H1 (cell line): ENCODE measurements at regions not wholly inside any gene's neighbourhood (a gene's known extent, or its start where the extent isn't known, plus 50 kb on each side); places are given as distances from the start of the nearest gene placed in this dataset.

ENCODE experiments used
- CEBPB ChIP-seq: IDR thresholded peaks from 2 replicates; pipeline ENCODE4 v1.6.1; 2012; ENCODE audit warnings: low read depth, low read length
- CHD1 ChIP-seq: IDR thresholded peaks from 2 replicates; pipeline ENCODE4 v1.6.1; 2012; ENCODE audit warnings: low read depth, low read length, improper control_type of control experiment
- CTCF ChIP-seq, 3 experiments: IDR thresholded peaks; 1 replicate in 2 of 3; 2 replicates in 1 of 3; pipeline versions ENCODE4 v1.5.1 to v1.6.1; 2011; ENCODE audit warnings: low read length in 3 of 3, mild to moderate bottlenecking in 3 of 3, inconsistent platforms in 2 of 3, low read depth in 1 of 3, moderate library complexity in 1 of 3; ENCODE audit not compliant: insufficient read depth in 1 of 3; ENCODE audit errors: control extremely low read depth in 1 of 3
- KDM1A ChIP-seq: fragments of 200-600, 300-600 bp; sonication (generic); IDR thresholded peaks from 2 replicates; pipeline ENCODE4 v1.7.1; 2016; ENCODE audit warnings: mild to moderate bottlenecking, low read length, borderline replicate concordance
- POLR2A ChIP-seq, 2 experiments: IDR thresholded peaks; 1 replicate in 1 of 2; 2 replicates in 1 of 2; pipeline ENCODE4 v1.6.1; 2011; ENCODE audit warnings: low read depth in 2 of 2, low read length in 2 of 2, mild to moderate bottlenecking in 2 of 2; ENCODE audit errors: control extremely low read depth in 1 of 2
- RFX5 ChIP-seq: IDR thresholded peaks from 2 replicates; pipeline ENCODE4 v1.6.1; 2011; ENCODE audit warnings: low read depth, low read length, improper control_type of control experiment, borderline replicate concordance
- RXRA ChIP-seq: IDR thresholded peaks from 2 replicates; pipeline ENCODE4 v1.6.1; 2011; ENCODE audit warnings: low read depth, mild to moderate bottlenecking, low read length, moderate library complexity; ENCODE audit not compliant: insufficient read depth
- TF ChIP-seq, protein P1 (sequence below): IDR thresholded peaks from 2 replicates; pipeline ENCODE4 v1.6.1; 2011; ENCODE audit warnings: low read length, improper control_type of control experiment

DNA sequence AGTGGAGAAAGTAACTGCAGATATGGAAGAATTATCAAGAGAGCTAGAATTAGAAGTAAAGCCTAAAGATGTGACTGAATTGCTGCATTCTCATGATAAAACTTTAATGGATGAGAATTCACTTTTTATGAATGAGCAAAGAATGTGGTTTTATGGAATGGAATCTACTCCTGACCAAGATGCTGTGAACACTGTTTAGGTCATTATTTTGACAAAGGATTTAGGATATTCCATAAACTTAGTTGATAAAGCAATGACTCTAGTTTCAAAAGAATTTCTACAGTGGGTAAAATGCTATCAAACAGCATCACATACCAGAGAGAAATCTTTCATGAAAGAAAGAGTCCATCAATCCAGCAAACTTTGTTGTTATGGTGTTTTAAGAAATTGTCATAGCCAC, 1317.7 kb upstream of the ACVR2A start:
- TF ChIP-seq RFX5 (no peak), CTCF (IDR thresholded peaks at IDR 0.05; ENCODE audit: control extremely low read depth in 1 of 3, insufficient read depth in 1 of 3, low read depth in 1 of 3, low read length in 3 of 3) (no peak), KDM1A (no peak), CHD1 (no peak), RXRA (no peak), POLR2A (IDR thresholded peaks at IDR 0.05; ENCODE audit: control extremely low read depth in 1 of 2, low read depth in 2 of 2, low read length in 2 of 2) (no peak), CEBPB (no peak)
- TF ChIP-seq, protein P1, sequence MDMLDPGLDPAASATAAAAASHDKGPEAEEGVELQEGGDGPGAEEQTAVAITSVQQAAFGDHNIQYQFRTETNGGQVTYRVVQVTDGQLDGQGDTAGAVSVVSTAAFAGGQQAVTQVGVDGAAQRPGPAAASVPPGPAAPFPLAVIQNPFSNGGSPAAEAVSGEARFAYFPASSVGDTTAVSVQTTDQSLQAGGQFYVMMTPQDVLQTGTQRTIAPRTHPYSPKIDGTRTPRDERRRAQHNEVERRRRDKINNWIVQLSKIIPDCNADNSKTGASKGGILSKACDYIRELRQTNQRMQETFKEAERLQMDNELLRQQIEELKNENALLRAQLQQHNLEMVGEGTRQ: no peak
